ENCODE measurements at regions not wholly inside any gene's neighbourhood (a gene's known extent, or its start where the extent isn't known, plus 50 kb on each side); places are given as distances from the start of the nearest gene placed in this dataset.

DNA sequence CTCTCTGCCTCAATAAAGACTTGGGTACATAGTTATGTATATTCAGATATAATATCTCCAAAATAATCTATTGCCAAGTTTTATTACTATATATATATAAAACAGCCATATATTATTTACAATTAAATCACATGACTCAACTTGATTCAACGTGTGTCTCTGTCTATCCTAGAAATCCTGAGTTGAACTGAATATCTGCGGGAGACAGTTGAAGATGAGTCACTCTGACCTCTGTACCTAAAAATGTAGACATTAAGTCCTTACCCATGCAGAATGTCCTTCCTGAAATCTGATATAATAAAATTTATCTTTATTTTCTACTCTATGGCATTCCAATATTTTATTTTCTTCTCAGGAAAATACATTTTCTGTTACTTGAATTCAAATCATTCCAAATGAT is 218.2 kb upstream of the PRDM9 start:
- Histone ChIP-seq H2BK20ac (ENCODE audit: low read depth, low read length, poor library complexity, severe bottlenecking) (no peak overlapping the region), H3K79me1 (ENCODE audit: insufficient read depth, low read depth, low read length, poor library complexity, severe bottlenecking) (no peaks in the 10 kb centered on the region), H2BK5ac (ENCODE audit: insufficient read length, low read length) (no peak overlapping the region), H3K23me2 (ENCODE audit: insufficient read length, low read depth, low read length, poor library complexity, severe bottlenecking) (no peaks in the 10 kb centered on the region), H3K18ac (ENCODE audit: insufficient read length, low read depth, low read length) (no peak overlapping the region), H4K5ac (ENCODE audit: insufficient read length, low read depth, low read length) (no peak overlapping the region), H2AK5ac (ENCODE audit: insufficient read length, low read length) (no peak overlapping the region), H4K8ac (replicated peaks; ENCODE audit: insufficient read length, low read depth, low read length) (no peak overlapping the region), H3K79me2 (ENCODE audit: insufficient read depth, low read length) (no peaks in the 10 kb centered on the region), H3K9ac (ENCODE audit: extremely low read depth, insufficient read length, low read length) (no peak overlapping the region), H3K9me3 (ENCODE audit: control insufficient read depth, low read depth, low read length) (no peaks in the 10 kb centered on the region), H3K27me3 (ENCODE audit: insufficient read depth, low read length) (no peaks in the 10 kb centered on the region), H3T11ph (ENCODE audit: low read length) (no peak overlapping the region), H3K27ac (ENCODE audit: insufficient read length, low read depth, low read length) (no peak overlapping the region), H4K20me1 (ENCODE audit: control insufficient read depth, insufficient read depth, insufficient read length) (no peaks in the 10 kb centered on the region), H2BK12ac (ENCODE audit: insufficient read length, low read depth, low read length) (no peak overlapping the region), H2BK15ac (ENCODE audit: low read depth, low read length) (no peak overlapping the region), H3K4ac (ENCODE audit: low read depth, low read length) (no peak overlapping the region), H3K23ac (ENCODE audit: insufficient read length, low read depth, low read length) (no peak overlapping the region), H3K4me1 (ENCODE audit: insufficient read depth, low read length) (no peaks in the 10 kb centered on the region), H3K4me2 (ENCODE audit: insufficient read depth, insufficient read length, low read length) (no peak overlapping the region), H4K91ac (ENCODE audit: insufficient read length, low read depth, low read length) (no peak overlapping the region), H2AFZ (ENCODE audit: low read length) (no peak overlapping the region), H2BK120ac (ENCODE audit: low read depth, low read length, poor library complexity, severe bottlenecking) (no peak overlapping the region), H3K14ac (ENCODE audit: insufficient read depth, low read length) (no peak overlapping the region), H3K56ac (ENCODE audit: insufficient read length, low read depth, low read length) (no peak overlapping the region)
- DNase-seq = no peak
- H3K9me3 Mint-ChIP-seq = peaks cover 0 to 6% of the 10 kb centered on the region in 2 experiments; a peak in 2 of 5 replicates
- TF ChIP-seq, protein P1, sequence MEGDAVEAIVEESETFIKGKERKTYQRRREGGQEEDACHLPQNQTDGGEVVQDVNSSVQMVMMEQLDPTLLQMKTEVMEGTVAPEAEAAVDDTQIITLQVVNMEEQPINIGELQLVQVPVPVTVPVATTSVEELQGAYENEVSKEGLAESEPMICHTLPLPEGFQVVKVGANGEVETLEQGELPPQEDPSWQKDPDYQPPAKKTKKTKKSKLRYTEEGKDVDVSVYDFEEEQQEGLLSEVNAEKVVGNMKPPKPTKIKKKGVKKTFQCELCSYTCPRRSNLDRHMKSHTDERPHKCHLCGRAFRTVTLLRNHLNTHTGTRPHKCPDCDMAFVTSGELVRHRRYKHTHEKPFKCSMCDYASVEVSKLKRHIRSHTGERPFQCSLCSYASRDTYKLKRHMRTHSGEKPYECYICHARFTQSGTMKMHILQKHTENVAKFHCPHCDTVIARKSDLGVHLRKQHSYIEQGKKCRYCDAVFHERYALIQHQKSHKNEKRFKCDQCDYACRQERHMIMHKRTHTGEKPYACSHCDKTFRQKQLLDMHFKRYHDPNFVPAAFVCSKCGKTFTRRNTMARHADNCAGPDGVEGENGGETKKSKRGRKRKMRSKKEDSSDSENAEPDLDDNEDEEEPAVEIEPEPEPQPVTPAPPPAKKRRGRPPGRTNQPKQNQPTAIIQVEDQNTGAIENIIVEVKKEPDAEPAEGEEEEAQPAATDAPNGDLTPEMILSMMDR (conservative IDR thresholded peaks at IDR 0.05) = no peak
- H3K4me3 Mint-ChIP-seq = no peak overlapping the region
- H3K36me3 Mint-ChIP-seq (ENCODE audit: insufficient read depth in 1 of 3, low read depth in 3 of 3) = no peaks in the 10 kb centered on the region
- no peak overlapping the region for H3K27ac Mint-ChIP-seq
- WGBS (ENCODE audit: extremely low coverage, insufficient read length, low lambda C conversion rate) = no CpG with 5 or more reads among the region's 2 CpGs
- H3K4me1 Mint-ChIP-seq = no peaks in the 10 kb centered on the region
- no peaks in the 10 kb centered on the region for H3K27me3 Mint-ChIP-seq (ENCODE audit: low read depth)

All from H9 (cell line).